NCI-H510A treated with DMSO at 0.1 percent for 48 hours (cell line): ENCODE measurements at regions not wholly inside any gene's neighbourhood (a gene's known extent, or its start where the extent isn't known, plus 50 kb on each side); places are given as distances from the start of the nearest gene placed in this dataset.
"Not testable (repeated sequence)": the region's sequence is repeated elsewhere in the genome, so short reads cannot be mapped to it uniquely, and the experiment has no call there.

ENCODE experiments used
- DNase-seq: peaks from one replicate; lab custom pipeline; 2025; lab: John Stamatoyannopoulos, UW

GRCh38 chr4:153106736-153107135 is 97.5 kb upstream of the TRIM2 start:
- not testable (repeated sequence) for DNase-seq

GRCh38 chr4:153107246-153107645 is 97.0 kb upstream of the TRIM2 start:
- DNase-seq, result no peak

- no peak for DNase-seq
Measured at GRCh38 chr4:153109296-153109849, 94.9 kb upstream of the TRIM2 start.

GRCh38 chr4:153110739-153111138 is 93.5 kb upstream of the TRIM2 start:
- DNase-seq, result no peak

- DNase-seq, result no peak
Measured at GRCh38 chr4:153111426-153112040, 92.7 kb upstream of the TRIM2 start.

GRCh38 chr4:153112041-153112441 is 92.2 kb upstream of the TRIM2 start:
- DNase-seq, result no peak

GRCh38 chr4:153113061-153113837 is 91.0 kb upstream of the TRIM2 start:
- no peak for DNase-seq

GRCh38 chr4:153113838-153114105 is 90.5 kb upstream of the TRIM2 start:
- DNase-seq, result no peak

GRCh38 chr4:153114771-153115321 is 89.4 kb upstream of the TRIM2 start:
- DNase-seq, result no peak

GRCh38 chr4:153115322-153116290 is 88.6 kb upstream of the TRIM2 start:
- no peak for DNase-seq

GRCh38 chr4:153116291-153116680 is 88.0 kb upstream of the TRIM2 start:
- DNase-seq, result no peak

- no peak for DNase-seq
Measured at GRCh38 chr4:153116801-153117200, 87.4 kb upstream of the TRIM2 start.

- DNase-seq, result no peak
Measured at GRCh38 chr4:153117554-153117953, 86.7 kb upstream of the TRIM2 start.

GRCh38 chr4:153119626-153120025 is 84.6 kb upstream of the TRIM2 start:
- no peak for DNase-seq

GRCh38 chr4:153120235-153120634 is 84.0 kb upstream of the TRIM2 start:
- DNase-seq, result no peak

GRCh38 chr4:153122855-153123254 is 81.4 kb upstream of the TRIM2 start:
- DNase-seq, result no peak

GRCh38 chr4:153126137-153126536 is 78.1 kb upstream of the TRIM2 start:
- DNase-seq, result no peak

GRCh38 chr4:153127760-153128494 is 76.3 kb upstream of the TRIM2 start:
- peak; percentile 72 for DNase-seq

GRCh38 chr4:153131596-153131995 is 72.6 kb upstream of the TRIM2 start:
- no peak for DNase-seq

GRCh38 chr4:153137159-153137558 is 67.1 kb upstream of the TRIM2 start:
- DNase-seq, result no peak
